ENCODE measurements at regions not wholly inside any gene's neighbourhood (a gene's known extent, or its start where the extent isn't known, plus 50 kb on each side); places are given as distances from the start of the nearest gene placed in this dataset.

- TF ChIP-seq SIN3A (IDR thresholded peaks at IDR 0.05; ENCODE audit: borderline replicate concordance, low read depth, low read length) (no peak), TEAD4 (IDR thresholded peaks at IDR 0.05; ENCODE audit: borderline replicate concordance, insufficient read depth) (no peak), NRF1 (IDR thresholded peaks at IDR 0.05; ENCODE audit: low read depth, low read length) (no peak)
Measured at GRCh38 chr11:115921540-115921939, 417.3 kb upstream of the CADM1 start.

Measured in SK-N-SH (cell line).